Choroid plexus epithelial cell (primary cell): ENCODE measurements at regions not wholly inside any gene's neighbourhood (a gene's known extent, or its start where the extent isn't known, plus 50 kb on each side); places are given as distances from the start of the nearest gene placed in this dataset.

ENCODE experiments used
- DNase-seq: peaks from one replicate; pipeline ENCODE4 v3.0.0-alpha.2; 2010; ENCODE audit warnings: low read depth
- H3K4me3 ChIP-seq: 2 replicates; pipeline ENCODE4 v1.5.1; 2011; ENCODE audit warnings: low read depth, mild to moderate bottlenecking, control low read depth, low read length, moderate library complexity
- CTCF ChIP-seq: conservative IDR thresholded peaks from 2 replicates; pipeline ENCODE4 v1.5.1; 2011; ENCODE audit warnings: low read depth, mild to moderate bottlenecking, control low read depth, inconsistent platforms, low read length, moderate library complexity

DNA sequence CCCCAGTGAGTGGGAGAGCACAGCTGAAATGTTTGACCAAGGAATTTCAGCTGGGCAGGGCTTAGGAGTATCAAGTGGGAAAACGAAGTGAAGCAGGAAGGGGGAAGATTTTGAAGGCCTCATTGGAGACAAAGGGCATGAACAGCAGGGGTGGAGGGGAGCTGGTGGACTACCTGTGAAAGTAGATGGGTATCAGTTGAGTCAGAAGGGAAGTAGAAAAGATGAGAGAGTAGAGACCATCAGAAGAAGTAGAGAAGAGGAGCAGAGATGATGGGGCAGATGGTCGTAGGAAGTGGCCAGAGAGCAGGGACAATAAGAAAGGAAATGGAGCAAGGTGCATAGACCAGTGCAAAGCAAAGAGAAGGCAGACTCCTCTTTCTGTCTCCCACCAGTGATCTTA lies 189.0 kb upstream of the RUNX1 start:
- no peak for TF ChIP-seq CTCF
- no peak for DNase-seq
- no peak overlapping the region for H3K4me3 ChIP-seq

GRCh38 chr21:35237287-35237686 lies 188.2 kb upstream of the RUNX1 start:
- TF ChIP-seq CTCF: no peak
- DNase-seq: no peak
- no peak overlapping the region for H3K4me3 ChIP-seq

- no peak overlapping the region for H3K4me3 ChIP-seq
- DNase-seq: no peak
- no peak for TF ChIP-seq CTCF
Observed at GRCh38 chr21:35236090-35236489, 187.0 kb upstream of the RUNX1 start.

DNA sequence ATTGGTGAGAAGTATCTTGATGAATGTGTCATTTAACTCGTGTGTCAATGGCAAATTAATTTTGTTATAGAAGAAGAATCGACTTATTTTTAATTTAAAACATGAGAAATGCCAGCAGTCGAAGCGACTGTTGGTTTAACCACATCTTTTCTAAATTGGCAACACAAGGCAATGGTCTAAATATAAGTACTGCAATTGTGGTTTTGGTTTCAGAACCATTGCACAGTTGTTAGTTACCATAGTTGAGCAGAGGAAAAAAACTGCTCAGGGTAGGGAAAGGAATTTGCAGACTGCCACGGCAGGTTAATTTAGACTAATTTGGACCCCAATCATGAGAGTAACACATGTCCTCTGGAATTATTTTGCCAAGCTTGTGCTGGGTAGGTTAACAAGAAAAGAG lies 185.6 kb upstream of the RUNX1 start:
- peak; percentile 17 for DNase-seq
- no peak for TF ChIP-seq CTCF
- H3K4me3 ChIP-seq: no peak overlapping the region

- no peak overlapping the region for H3K4me3 ChIP-seq
- DNase-seq: no peak
- no peak for TF ChIP-seq CTCF
Observed at GRCh38 chr21:35233756-35234155, 184.7 kb upstream of the RUNX1 start.

GRCh38 chr21:35232545-35233176 lies 183.6 kb upstream of the RUNX1 start:
- no peak for TF ChIP-seq CTCF
- H3K4me3 ChIP-seq: no peak overlapping the region
- DNase-seq: peak; percentile 84

- H3K4me3 ChIP-seq: no peak overlapping the region
- peak; percentile 38 for DNase-seq
- no peak for TF ChIP-seq CTCF
Observed at GRCh38 chr21:35231090-35231489, 182.0 kb upstream of the RUNX1 start.
